ENCODE measurements at regions not wholly inside any gene's neighbourhood (a gene's known extent, or its start where the extent isn't known, plus 50 kb on each side); places are given as distances from the start of the nearest gene placed in this dataset.
"Not testable (repeated sequence)": the region's sequence is repeated elsewhere in the genome, so short reads cannot be mapped to it uniquely, and the experiment has no call there.

DNA sequence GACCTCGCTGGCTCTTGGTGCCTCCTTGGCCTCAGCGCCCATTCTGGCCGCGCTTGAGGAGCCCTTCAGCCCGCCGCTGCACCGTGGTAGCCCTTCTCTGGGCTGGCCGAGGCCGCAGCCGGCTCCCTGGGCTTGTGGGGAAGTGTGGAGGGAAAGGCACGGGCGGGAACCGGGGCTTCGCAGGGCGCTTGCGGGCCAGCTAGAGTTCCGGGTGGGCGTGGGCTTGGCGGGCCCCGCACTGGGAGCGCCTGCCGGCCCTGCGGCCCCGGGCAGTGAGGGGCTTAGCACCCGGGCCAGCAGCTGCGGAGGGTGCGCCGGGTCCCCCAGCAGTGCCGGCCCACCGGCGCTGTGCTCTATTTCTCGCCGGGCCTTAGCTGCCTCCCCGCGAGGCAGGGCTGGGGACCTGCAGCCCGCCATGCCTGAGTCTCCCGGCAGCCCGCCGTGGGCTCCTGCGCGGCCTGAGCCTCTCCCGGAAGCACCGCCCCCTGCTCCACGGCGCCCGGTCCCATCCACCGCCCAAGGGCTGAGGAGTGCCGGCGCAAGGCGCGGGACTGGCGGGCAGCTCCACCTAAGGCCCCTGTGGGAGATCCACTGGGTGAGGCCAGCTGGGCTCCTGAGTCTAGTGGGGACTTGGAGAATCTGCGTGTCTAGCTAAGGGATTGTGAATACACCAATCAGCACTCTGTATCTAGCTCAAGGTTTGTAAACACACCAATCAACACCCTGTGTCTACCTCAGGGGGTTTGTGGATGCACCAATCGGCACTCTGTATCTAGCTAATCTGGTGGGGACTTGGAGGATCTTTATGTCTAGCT lies 141.1 kb downstream of the SLCO4C1 start:
- DNase-seq = not testable (repeated sequence)

DNA sequence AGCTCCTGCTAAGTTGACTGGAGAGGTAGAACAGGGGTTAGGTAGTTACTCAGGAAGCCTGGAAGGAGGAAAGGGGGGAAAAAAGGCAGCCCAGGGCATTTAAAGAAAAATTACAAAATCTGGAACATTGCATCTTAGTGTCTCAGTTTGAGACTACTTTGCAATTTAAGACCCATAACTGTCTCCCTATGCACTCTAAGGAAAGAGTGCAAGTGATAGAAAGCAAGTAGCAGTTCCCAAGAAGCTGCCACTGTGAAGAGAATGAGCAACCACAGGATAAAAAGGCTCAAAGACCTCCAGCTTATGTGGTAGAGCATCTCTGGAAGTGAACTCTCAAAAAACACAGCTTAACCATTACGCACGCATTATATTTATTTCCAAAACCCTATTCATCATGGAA lies 141.8 kb downstream of the SLCO4C1 start:
- DNase-seq = no peak

DNA sequence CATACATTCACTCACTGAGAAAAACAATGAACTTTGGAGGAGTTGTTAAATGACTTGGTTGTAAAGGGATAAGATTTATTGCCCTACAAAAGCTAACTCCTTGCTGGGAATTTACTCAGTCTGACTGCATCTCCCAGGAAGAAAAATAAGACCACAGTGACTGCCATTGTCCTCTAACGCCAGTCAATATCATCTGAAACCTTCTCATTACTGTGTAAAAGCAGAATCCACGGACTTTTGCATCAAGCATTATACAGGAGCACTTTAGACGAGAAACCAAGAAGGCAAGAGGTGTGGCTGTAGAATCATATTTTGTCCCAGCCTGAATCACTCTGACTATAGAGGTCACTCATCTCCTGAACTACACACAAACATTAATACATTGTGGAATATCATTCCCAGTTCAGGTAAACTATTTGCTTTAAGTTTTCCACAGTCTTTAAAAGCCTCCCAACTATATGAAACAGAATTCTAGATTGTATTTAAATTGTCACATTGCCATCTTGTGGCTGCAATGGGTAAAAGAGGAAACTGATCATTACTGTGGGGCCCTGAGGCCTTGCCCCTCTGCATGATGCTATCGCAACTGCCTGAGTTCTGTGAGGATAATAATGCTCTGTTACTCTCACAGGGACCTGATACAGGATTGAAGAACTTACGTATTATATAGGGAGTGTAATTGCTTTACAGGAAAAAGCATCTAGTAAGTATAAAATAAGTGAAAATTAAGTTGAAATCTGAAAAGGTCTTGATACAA lies 142.9 kb downstream of the SLCO4C1 start:
- no peak for DNase-seq

DNA sequence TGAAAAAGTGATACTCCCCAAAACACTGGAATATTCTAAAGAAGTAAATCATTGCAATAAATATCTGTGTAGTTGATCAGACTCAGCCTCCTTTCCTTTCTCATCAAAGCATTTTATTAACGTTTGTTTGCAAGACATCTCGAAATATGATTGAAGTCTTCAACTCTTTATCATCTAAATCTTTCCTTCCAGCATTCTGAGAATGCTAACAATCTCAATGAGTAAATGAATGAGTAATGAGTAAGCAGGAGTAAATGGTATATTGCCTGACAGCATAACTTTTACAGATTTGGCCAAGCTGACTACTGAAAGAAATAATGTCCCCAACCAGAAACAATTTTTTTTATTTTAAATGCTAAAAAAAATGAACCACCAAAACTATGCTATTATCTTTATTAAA lies 157.1 kb downstream of the SLCO4C1 start:
- no peak for DNase-seq

DNA sequence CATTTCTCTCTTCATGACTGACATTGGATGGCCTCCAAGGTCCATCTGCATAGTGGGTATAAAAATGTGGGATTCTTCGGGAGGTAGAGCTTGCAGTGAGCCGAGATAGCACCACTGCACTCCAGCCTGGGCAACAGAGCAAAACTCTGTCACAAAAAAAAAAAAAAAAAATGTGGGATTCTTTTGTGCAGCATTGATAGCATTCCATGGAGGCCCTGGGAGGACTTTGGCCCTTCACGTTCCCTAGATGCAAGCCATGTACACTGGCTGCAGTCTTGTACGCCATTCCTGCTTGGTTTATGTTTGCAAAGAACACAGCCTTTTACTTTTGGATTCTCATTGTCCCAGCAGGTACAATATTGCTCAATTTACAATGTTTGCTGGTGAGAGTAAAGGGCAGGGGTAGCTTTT lies 157.8 kb downstream of the SLCO4C1 start:
- DNase-seq = no peak

DNA sequence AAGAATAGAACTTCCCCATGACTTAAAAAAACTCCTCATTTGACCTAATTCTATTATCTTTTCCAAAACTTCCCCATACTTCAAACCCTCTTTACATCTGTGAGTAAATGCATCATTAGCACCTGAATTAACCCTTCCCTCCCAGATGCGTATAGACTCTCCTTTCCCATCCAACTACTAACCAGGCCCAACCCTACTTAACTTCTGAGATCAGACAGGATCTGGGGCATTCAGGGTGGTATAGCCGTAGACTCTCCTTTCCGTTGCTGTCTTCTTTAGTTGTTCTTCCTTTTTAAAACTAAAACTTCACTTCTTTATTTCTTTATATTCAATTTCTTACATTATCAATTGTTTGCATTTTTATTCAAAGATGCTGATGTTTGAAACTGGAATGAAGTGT lies 165.2 kb downstream of the SLCO4C1 start:
- DNase-seq = no peak

DNA sequence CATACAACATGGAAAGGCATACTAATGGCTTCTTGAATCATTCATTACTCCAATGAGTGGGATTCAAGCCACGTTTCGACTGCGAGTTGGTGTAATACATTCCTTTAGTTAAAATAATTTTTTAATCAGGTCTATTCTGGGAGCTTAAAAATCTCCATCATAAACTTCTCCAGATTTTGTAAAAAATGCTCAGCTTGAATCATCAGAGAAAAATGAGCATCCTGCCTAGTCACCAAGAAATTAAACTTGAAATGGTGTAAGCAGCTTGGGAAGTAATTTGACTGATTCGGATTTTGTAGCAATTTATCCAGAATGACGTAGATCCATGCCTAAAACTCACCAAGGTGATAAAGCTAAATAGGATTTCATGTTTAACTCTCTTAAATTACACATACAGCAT lies 165.7 kb downstream of the SLCO4C1 start:
- DNase-seq = no peak

DNA sequence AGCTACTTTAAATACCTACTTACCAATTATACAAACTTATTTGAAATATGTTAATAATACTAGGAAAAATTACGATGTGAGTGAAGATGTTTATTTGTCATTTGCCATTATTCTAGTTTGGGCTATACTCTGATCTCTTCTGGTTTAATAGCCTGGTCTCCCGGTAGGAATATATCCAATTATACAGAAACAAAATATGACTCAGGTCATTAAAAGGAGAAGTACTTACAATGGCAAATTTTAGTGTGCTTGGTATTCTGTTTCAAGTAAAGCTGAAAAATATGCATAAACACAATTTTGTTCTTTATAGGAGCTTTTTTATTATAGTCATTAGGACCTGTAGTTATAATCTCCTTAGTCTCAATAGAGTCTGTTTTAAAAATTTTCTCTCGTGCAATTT lies 176.8 kb downstream of the SLCO4C1 start:
- no peak for DNase-seq

DNA sequence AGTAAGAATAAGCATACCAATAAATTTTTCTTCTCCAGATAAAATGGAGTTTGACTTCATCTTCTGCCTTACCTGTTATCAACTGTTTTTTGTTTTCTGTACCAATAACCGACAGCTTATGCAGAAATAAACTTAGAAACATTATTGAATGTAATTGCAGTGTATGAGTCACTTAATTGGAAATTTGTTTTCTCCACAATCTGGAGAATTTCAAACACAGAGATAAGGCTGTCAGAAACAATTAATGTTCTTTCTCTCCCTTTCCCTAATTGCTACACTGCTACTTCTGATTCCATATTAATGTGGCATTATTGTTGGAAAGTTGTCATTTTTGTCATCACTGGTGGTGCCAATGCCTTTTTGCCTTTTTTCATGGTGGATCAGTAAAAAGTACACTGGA lies 180.3 kb downstream of the SLCO4C1 start:
- DNase-seq = no peak

DNA sequence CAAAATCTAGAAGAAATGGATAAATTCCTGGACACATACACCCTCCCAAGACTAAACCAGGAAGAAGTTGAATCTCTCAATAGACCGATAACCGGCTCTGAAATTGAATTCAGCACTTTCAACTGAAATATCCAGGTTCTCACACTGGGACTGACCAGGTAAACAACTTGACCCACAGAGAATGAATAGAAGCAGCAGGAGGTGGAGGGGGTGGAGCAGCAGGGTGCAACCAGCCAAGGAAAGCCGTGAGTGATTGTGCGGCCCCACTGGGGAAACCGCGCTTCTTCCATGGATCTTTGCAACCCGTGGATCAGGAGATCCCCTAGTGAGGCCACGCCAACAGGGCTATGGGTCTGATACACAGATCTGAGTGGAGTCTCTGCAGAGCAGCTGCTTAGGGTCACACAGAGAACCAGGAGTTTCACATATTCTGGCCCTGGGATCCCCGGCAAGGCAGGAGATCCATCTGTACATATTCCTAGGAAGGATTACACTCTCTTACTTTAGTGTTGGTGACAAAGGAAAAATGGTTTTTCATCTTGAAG lies 181.5 kb downstream of the SLCO4C1 start:
- DNase-seq = no peak

DNA sequence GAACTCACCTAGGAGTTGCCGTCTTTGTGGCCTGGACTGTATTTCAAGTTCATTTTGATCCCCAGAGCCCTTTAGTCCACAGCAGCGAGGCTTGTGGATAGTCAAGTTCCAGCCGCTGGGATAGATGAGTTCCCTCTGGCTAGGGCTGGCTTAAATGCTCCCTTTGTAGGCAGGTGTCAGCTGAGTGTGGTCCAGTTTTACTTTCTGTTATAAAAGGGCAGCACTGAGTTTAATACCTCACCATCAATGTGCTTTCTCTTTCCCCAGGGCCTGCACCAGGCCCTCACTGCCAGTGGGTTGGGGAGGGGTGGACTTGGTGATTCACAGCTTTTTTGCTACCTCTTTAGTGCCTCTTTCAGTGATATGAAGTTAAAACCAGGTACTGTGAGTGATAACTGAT lies 188.2 kb downstream of the SLCO4C1 start:
- no peak for DNase-seq

DNA sequence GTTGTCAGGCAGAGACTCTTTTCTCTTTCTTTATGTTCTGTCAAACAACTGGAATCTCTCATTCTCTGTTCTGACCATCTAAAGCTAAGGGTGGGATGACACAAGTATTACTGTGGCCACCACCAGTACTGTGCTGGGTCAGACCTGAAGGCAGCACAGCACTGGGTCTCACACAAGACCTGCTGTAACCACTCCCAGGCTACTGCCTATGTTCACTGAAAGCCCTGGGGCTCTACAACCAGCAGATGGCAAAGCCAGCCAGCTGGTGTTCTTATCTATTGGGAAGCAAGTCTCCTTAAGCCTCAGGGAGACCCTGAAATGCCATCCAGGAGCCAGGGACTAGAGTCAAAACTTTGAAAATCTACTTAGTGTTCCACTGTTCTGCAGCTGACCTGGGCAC lies 189.5 kb downstream of the SLCO4C1 start:
- no peak for DNase-seq

DNA sequence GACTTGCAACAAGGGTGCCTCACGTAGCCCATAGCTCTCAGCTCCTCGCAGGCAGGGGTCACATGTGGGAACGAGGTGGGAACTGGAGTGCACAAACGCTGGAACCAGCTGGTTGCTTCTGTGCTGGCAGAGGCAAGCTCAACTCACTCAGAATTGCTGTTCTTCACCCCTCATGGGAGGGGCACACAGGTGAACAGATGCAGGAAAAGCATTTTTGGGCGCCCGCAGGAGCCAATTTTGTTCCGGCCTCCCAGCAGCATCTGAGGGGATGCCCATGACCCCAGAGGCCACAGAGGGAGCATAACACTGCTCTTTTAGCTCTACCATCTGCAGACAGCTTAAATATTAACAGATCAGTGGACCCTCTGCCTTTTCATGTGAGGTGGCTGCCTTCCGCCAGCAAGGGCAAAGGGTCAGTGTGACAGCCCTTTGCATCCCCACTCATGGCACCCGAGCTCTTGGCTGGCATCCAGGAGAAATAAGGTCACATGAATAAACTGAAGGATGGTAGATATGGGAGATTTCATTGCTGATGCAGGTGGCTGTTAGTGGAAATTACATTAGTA lies 196.2 kb downstream of the SLCO4C1 start:
- no peak for DNase-seq

DNA sequence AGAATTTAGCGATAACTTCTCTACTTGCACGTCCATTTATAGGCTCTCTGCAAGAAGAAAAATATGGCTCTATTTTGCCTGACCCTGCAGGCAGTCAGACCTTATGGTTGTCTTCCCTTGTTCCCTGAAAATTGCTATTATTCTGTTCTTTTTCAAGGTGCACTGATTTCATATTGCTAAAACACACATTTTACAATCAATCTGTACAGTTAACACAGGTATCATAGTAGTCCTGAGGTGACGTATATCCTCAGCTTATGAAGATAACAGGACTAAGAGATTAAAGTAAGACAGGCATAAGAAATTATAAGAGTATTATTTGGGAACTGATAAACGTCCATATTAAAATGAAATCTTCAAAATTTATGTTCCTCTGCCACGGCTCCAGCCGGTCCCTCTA lies 197.0 kb downstream of the SLCO4C1 start:
- not testable (repeated sequence) for DNase-seq

DNA sequence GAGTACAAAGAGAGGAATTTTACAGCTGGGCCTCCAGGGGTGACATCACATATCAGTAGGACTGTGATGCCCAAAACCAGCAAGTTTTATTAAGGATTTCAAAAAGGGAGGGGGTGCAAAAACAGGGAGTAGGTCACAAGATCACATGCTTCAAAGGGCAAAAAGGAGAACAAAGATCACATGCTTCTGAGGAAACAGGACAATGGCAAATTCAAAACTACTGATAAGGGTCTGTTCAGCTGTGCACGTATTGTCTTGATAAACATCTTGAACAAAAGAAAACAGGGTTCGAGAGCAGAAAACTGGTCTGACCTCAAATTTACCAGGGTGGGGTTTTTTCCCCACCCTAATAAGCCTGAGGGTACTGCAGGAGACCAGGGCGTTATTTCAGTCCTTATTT lies 197.5 kb downstream of the SLCO4C1 start:
- DNase-seq = not testable (repeated sequence)

DNA sequence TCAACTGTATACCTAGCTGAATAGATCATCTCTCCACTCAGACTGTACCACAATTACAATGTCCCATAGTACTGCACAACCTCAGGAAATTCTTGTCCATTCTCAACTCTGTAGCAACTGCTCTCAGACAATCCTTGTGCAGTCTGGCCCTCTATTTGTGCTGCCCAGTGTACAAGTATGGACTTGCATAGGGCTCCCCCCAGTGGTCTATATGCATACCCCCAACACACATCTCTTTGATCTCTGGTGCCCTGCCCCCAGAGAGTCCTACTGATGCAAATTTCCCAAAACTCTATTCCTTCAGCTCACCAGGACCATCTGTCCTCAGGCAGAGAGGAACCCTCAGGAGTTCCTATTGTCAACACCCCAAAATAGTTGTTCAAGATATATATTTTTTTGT lies 205.3 kb downstream of the SLCO4C1 start:
- DNase-seq = no peak

DNA sequence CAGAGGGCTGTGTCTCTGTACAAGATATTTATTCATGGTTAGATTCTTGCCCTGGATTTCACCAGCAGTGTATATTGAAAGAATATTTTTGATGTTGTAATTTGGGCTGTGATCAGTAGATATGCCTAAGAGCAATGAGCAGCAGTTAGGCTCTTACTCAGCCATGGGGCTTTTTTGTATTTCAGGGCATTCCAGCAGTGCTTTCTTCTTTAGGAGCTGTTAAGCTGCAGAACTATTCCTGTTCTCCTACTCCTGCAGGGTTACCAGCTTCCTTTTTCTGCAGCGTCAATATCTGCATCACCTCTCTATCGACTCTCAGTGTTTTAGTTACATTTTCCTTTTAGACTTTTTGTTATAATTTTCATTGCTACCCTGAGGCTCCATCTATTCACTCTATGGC lies 206.2 kb downstream of the SLCO4C1 start:
- DNase-seq = no peak

DNA sequence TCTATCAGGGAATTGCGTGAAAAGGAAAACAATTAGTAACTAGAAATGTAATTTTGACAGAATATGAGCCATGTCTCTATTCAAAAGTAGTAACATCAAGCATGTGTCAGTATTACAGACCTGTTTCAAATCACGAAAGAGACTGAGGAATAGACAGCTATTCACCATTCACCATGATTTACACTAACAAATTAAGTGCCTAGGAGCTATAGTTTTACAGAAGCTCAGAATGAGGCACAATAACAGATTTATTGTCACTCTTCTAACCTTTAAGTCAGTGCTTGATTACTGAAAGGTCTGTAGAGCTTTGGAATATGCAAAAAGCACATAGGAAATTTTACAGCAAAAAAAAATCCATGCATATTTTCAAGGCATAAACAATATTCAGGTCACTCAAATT lies 208.2 kb downstream of the SLCO4C1 start:
- DNase-seq = no peak

DNA sequence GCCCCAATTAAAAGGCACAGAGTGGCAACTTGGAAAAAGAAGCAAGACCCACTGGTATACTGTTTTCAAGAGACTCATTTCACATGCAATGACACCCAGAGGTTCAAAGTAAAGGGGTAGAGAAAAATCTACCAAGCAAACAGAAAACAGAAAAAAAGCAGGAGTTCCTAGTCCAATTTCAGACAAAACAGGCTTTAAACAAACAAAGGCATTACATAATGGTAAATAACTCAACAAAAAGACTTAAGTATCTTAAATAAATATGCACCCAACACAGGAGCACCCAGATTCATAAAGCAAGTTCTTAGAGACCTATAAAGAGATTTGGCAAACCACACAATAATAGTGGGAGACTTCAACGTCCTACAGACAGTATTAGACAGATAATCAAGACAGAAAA lies 215.8 kb downstream of the SLCO4C1 start:
- DNase-seq = no peak

DNA sequence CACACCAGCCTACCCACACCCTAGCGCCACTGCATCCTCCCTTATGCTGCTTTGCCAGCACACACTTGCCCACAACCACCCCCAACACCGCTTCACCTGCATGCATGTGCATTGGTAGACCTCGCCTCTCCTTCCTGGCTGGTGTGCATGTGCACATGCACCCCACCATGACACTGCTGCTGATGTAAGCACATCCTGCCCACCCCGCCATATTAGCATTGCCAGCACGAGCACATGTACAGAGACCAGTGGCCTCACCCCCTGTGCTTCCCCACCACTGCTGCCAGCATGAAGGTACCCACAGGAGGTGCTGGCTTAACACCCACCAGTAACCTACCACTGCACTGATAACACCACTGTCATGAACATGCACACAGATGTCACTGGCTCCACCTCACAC lies 218.2 kb downstream of the SLCO4C1 start:
- DNase-seq = no peak

DNA sequence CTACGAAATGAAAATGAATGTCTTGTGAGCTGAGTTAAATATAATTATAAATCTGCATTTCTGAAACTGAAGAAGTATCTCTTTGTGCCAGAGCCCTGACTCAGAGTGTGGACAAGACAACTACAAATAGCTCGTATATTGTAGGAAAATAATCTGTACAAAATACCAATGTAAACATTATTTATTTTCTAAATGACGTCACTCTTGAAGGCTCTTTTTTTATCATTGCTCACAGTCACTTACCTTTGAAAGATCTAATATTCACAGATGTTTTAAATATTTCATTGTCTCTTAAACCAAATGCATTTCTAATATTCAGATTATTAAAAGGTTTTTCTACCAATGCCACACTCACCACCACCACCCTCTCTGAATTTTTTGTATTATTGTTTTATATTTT lies 226.1 kb downstream of the SLCO4C1 start:
- DNase-seq = no peak

DNA sequence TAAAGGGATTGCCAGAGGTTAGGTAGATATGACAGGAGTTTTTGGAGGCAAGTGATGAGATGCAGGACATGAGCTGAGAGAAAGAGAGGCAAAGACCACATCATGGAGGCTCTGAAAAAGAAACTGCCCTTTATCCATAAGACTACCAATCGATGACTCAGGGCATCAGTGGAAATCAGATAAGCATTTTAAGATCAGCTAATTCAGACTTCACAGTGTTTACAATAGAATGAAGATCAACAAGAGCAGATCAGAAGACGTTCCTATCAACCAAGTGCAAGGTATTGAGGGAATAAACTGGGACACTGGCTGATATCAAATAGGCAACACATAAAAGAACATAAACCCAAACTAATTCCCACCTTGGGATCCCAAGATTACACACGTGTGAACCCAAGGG lies 227.2 kb downstream of the SLCO4C1 start:
- no peak for DNase-seq

DNA sequence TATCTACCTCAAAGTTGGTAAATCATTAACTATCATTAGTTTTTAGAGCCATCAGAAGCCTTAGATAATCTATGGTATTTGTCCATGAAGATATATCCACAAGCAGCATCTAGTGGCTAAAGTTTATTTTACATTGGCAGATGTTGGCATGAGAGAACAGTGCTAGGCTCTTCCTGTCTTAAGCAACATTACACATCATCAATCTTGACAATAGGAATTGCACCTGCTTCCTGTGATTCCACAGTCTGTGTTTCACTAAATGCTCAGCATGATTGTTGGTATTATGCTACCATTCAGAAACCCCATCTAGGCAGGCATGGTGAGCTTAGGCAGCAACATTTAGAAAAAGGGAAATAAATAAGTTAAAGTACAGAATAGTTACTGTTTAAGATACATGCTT lies 246.6 kb downstream of the SLCO4C1 start:
- DNase-seq = no peak

DNA sequence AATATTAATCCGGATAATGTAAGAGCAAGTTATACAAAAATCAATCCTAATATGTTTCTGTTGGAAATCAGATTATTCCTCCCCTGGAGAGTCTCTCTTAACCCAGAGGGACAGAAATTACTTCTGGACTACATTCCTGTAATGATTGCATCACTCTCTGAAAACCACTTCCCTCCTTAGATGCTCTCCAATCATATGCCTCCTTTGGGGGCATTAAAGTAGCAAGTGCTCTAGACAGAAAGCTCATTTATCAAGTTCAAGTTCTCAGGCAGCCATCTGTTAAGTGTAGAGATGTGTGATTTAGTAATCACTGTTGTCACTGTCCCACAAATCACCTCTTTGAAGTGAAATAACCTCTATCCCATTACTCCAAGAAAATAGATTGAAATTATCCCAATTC lies 247.1 kb downstream of the SLCO4C1 start:
- no peak for DNase-seq
